Cardiac muscle cell (in vitro differentiated cells and primary cell): ENCODE measurements at regions not wholly inside any gene's neighbourhood (a gene's known extent, or its start where the extent isn't known, plus 50 kb on each side); places are given as distances from the start of the nearest gene placed in this dataset.
A peak's percentile ranks its signal among the peaks of the same experiment; 100 is the strongest.

Experiments used
- DNase-seq, 2 donors: peaks; one replicate each; pipeline versions ENCODE4 v3.0.0 to v3.0.0-alpha.2; 2010 to 2017; ENCODE audit warnings: low read depth in 1 of 2, low spot score in 1 of 2
- H3K27ac ChIP-seq: fragments of 200-600 bp; sonication (generic); 2 replicates; pipeline ENCODE4 v1.5.1; 2016
- H3K27me3 ChIP-seq: fragments of 200-600 bp; sonication (generic); 2 replicates; pipeline ENCODE4 v1.6.0; 2016; ENCODE audit warnings: control low read depth
- H3K36me3 ChIP-seq: fragments of 200-600 bp; sonication (generic); 2 replicates; pipeline ENCODE4 v1.5.1; 2016; ENCODE audit warnings: control low read depth
- H3K4me1 ChIP-seq: fragments of 200-600 bp; sonication (generic); 2 replicates; pipeline ENCODE4 v1.8.1; 2017; ENCODE audit warnings: low read depth, mild to moderate bottlenecking, mixed run types
- H3K4me3 ChIP-seq: fragments of 200-600 bp; sonication (generic); 2 replicates; pipeline ENCODE4 v1.5.1; 2016; ENCODE audit warnings: mild to moderate bottlenecking
- H3K9me3 ChIP-seq: fragments of 200-600 bp; sonication (generic); 2 replicates; pipeline ENCODE4 v1.5.1; 2017; ENCODE audit warnings: low read depth, mild to moderate bottlenecking, control low read depth
- CTCF ChIP-seq: IDR thresholded peaks from 2 replicates; pipeline ENCODE4 v1.5.1; 2012; ENCODE audit warnings: low read depth, mild to moderate bottlenecking, low read length

DNA sequence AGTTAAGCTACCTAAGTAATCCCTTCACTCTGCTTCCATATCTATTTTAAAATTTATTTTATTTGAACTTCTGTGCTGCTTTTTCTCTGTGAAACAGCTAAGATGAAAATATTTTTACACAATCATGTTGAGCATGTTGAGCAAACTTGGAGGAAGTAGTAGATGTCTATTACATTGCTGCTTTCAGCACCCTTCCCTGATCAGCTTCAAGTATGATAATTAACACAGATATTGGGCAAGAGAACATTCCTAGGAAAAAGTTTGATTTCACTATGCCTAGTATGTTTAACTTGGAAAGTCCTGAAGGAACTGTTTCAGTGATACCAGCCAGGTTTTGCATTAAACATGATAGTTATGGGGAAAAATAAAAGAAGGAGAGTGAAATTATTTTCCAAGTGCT is 283.6 kb downstream of the ELAVL2 start:
- Histone ChIP-seq H3K27me3 (no peaks in the 10 kb centered on the region), H3K4me1 (peaks cover 7% of the 10 kb centered on the region)
- no peak for TF ChIP-seq CTCF

DNA sequence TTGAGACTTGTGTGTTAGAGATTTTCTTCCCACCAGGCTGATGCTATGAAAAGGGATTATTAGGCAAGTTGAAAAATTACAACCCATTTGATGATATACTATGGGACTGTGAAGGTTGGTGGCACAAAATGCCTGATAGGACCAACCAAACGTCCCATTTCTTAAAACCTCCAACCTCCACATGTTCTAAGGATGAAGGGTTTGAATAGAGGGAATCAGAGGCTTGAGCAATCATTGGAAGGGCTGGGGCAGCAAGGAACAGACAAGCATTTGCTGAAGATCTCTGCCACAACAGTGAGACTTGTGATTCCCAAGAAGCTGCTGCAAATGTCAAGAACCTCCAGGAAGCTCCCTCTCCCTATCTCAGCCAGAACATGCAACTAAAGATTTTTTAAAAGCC is 283.1 kb downstream of the ELAVL2 start:
- no peak for TF ChIP-seq CTCF
- H3K4me1 ChIP-seq, result peaks cover 7% of the 10 kb centered on the region
- no peak for DNase-seq
- H3K9me3 ChIP-seq, result no peaks in the 10 kb centered on the region
- H3K27ac ChIP-seq, result no peak overlapping the region
- no peaks in the 10 kb centered on the region for H3K27me3 ChIP-seq
- H3K4me3 ChIP-seq, result no peak overlapping the region
- H3K36me3 ChIP-seq, result no peaks in the 10 kb centered on the region

More for the DNA sequence above, 283.6 kb downstream of the ELAVL2 start:
- H3K36me3 ChIP-seq, result no peaks in the 10 kb centered on the region
- no peak for DNase-seq
- no peaks in the 10 kb centered on the region for H3K9me3 ChIP-seq
- H3K4me3 ChIP-seq, result no peak overlapping the region
- no peak overlapping the region for H3K27ac ChIP-seq

- TF ChIP-seq CTCF, result no peak
- Histone ChIP-seq H3K4me1 (peaks cover 7% of the 10 kb centered on the region), H3K9me3 (no peaks in the 10 kb centered on the region), H3K36me3 (no peaks in the 10 kb centered on the region), H3K27me3 (no peaks in the 10 kb centered on the region), H3K27ac (peak overlapping the region; percentile 19), H3K4me3 (no peak overlapping the region)
- DNase-seq, result peak in 1 of 2 donors; percentile 54
Observed at GRCh38 chr9:23543419-23543818, 282.6 kb downstream of the ELAVL2 start.

GRCh38 chr9:23545728-23546127 is 280.3 kb downstream of the ELAVL2 start:
- Histone ChIP-seq H3K27me3 (no peaks in the 10 kb centered on the region), H3K27ac (no peak overlapping the region), H3K9me3 (no peaks in the 10 kb centered on the region), H3K4me1 (peaks cover 16% of the 10 kb centered on the region), H3K36me3 (no peaks in the 10 kb centered on the region), H3K4me3 (no peak overlapping the region)
- no peak for DNase-seq
- no peak for TF ChIP-seq CTCF

DNA sequence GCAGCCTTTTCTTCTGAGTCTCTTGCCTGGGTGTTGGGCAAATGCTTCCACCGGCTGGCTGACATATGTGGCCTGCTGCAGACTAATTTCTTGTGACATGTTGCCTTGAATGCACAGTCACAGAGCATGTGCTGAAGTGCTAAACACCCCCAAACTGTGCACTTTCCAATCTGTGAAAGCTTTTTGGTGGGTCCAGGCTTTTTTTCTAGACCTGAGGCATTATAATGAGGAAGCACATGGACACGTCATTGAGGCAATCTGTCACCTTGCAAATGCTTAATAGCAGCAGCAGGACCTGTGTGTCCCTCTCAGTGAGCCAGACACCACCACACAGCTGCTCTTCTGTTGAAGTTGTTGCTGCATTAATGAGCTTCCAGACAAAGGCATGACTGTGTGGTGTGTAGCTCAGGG is 274.7 kb downstream of the ELAVL2 start:
- H3K27me3 ChIP-seq, result no peaks in the 10 kb centered on the region
- no peak for TF ChIP-seq CTCF
- peaks cover 13% of the 10 kb centered on the region for H3K4me1 ChIP-seq
- no peak overlapping the region for H3K27ac ChIP-seq
- H3K9me3 ChIP-seq, result no peaks in the 10 kb centered on the region
- H3K4me3 ChIP-seq, result no peak overlapping the region
- no peak for DNase-seq
- H3K36me3 ChIP-seq, result no peaks in the 10 kb centered on the region
